HepG2 (cell line): ENCODE measurements at regions not wholly inside any gene's neighbourhood (a gene's known extent, or its start where the extent isn't known, plus 50 kb on each side); places are given as distances from the start of the nearest gene placed in this dataset.

Experiments used
- ATAC-seq: fragments of 200-7000 bp; cut with Tn5 transposase; 3 replicates; pipeline ENCODE4 v1.9.1; 2020; ENCODE audit warnings: mild to moderate bottlenecking, moderate library complexity
- BruUV-seq: library from RNA; stranded (reverse); fragments of 400-500 nt; replicated peaks from 2 replicates; lab custom pipeline; 2021; lab: Mats Ljungman, UMichigan
- CTCF ChIA-PET: fragments of 300-600 bp; formaldehyde crosslinking; extraction: SDS; loops from one replicate; lab custom pipeline; 2021; ENCODE audit warnings: low total read pairs, inconsistent platforms, low intra/inter-chr PET ratio; lab: Yijun Ruan, JAX
- POLR2A ChIA-PET: fragments of 350-600 bp; sonication (Branson Sonifier 250); formaldehyde crosslinking; loops from one replicate; lab custom pipeline; 2020; ENCODE audit warnings: antibody characterized with exemption, inconsistent platforms; lab: Yijun Ruan, JAX
- DNase-seq: peaks from one replicate; pipeline ENCODE4 v3.0.0-alpha.2; 2015; ENCODE audit warnings: low spot score
- FAIRE-seq: peaks from 3 replicates; lab custom pipeline; 2011; peaks lifted over from hg19 to GRCh38; lab: Jason Lieb, UNC
- H2AFZ ChIP-seq: one replicate; pipeline ENCODE4 v1.6.1; 2011; ENCODE audit warnings: low read length, inconsistent platforms
- H3K27ac ChIP-seq: fragments of 300-600 bp; 3 replicates; pipeline ENCODE4 v1.8.0; 2011; ENCODE audit warnings: mixed run types, mild to moderate bottlenecking, mixed read lengths, low read length, inconsistent platforms; ENCODE audit not compliant: insufficient read depth; ENCODE audit errors: extremely low read length
- H3K27me3 ChIP-seq, 2 experiments: fragments of 200-600 bp in 1 of 2; 2 replicates in 1 of 2; 3 replicates in 1 of 2; pipeline versions ENCODE4 v1.6.0 to v1.8.0; 2011; ENCODE audit warnings: low read length in 2 of 2, mild to moderate bottlenecking in 2 of 2, moderate library complexity in 2 of 2, inconsistent platforms in 1 of 2; ENCODE audit not compliant: insufficient read depth in 2 of 2, control insufficient read depth in 1 of 2
- H3K36me3 ChIP-seq, 2 experiments: fragments of 200-600 bp in 1 of 2; replicated peaks in 1 of 2; 2 replicates in 1 of 2; 3 replicates in 1 of 2; pipeline versions ENCODE4 v1.5.1 to v1.8.0; 2011; ENCODE audit warnings: low read length in 2 of 2, inconsistent platforms in 1 of 2; ENCODE audit not compliant: insufficient read depth in 2 of 2, control insufficient read depth in 1 of 2
- H3K4me1 ChIP-seq: 2 replicates; pipeline ENCODE4 v1.5.1; 2012; ENCODE audit warnings: low read length, inconsistent platforms; ENCODE audit not compliant: insufficient read depth
- H3K4me2 ChIP-seq: 2 replicates; pipeline ENCODE4 v1.6.0; 2011; ENCODE audit warnings: low read depth, low read length, inconsistent platforms
- H3K4me3 ChIP-seq, 3 experiments: fragments of 200-600 bp in 1 of 3; sonication (generic), shearing (Covaris generic) in 1 of 3; replicated peaks in 1 of 3; 2 replicates each; pipeline ENCODE4 v1.5.1; 2011 to 2016; ENCODE audit warnings: low read length in 3 of 3, inconsistent platforms in 2 of 3, low read depth in 2 of 3, mild to moderate bottlenecking in 2 of 3, control low read depth in 1 of 3, mixed read lengths in 1 of 3; ENCODE audit not compliant: insufficient read depth in 1 of 3
- H3K79me2 ChIP-seq: one replicate; pipeline ENCODE4 v1.6.1; 2011; ENCODE audit warnings: low read length, inconsistent platforms; ENCODE audit not compliant: insufficient read depth
- H3K9ac ChIP-seq: 2 replicates; pipeline ENCODE4 v1.6.0; 2011; ENCODE audit warnings: mild to moderate bottlenecking, low read depth, low read length, inconsistent platforms; ENCODE audit not compliant: insufficient read depth
- H3K9me3 ChIP-seq: 2 replicates; pipeline ENCODE4 v1.5.1; 2012; ENCODE audit warnings: mild to moderate bottlenecking, low read length
- H4K20me1 ChIP-seq: 2 replicates; pipeline ENCODE4 v1.6.0; 2011; ENCODE audit warnings: inconsistent platforms, mild to moderate bottlenecking, low read length, moderate library complexity; ENCODE audit not compliant: insufficient read depth
- CREB1 ChIP-seq, 2 experiments: fragments of 450-650 bp in 1 of 2; IDR thresholded peaks; 2 replicates each; pipeline ENCODE4 v1.6.1; 2016 to 2017; ENCODE audit warnings: control low read depth in 1 of 2, mild to moderate bottlenecking in 1 of 2, missing compliant biosample characterization in 1 of 2, missing genetic modification characterization in 1 of 2
- ELF3 ChIP-seq: IDR thresholded peaks from 2 replicates; pipeline ENCODE4 v1.6.1; 2016; ENCODE audit warnings: missing genetic modification reagents, missing compliant biosample characterization
- GFI1 ChIP-seq: sonication (generic); formaldehyde crosslinking; IDR thresholded peaks from 2 replicates; pipeline ENCODE4 v1.5.0; 2020; ENCODE audit warnings: missing genetic modification reagents, mild to moderate bottlenecking, borderline replicate concordance
- GPN1 ChIP-seq: sonication (generic); formaldehyde crosslinking; IDR thresholded peaks from 2 replicates; pipeline ENCODE4 v1.5.1; 2020; ENCODE audit warnings: missing genetic modification reagents, borderline replicate concordance
- HES4 ChIP-seq: sonication (generic); formaldehyde crosslinking; IDR thresholded peaks from 2 replicates; pipeline ENCODE4 v1.9.0; 2021; ENCODE audit warnings: mild to moderate bottlenecking, missing genetic modification reagents, borderline replicate concordance
- KLF13 ChIP-seq: sonication (generic); formaldehyde crosslinking; IDR thresholded peaks from 2 replicates; pipeline ENCODE4 v1.4.0; 2020; ENCODE audit warnings: mild to moderate bottlenecking, missing genetic modification reagents
- LCORL ChIP-seq, 2 experiments: fragments of 450-650 bp in 1 of 2; sonication (generic) in 1 of 2; formaldehyde crosslinking in 1 of 2; IDR thresholded peaks; 2 replicates each; pipeline versions ENCODE4 v1.5.0 to v1.6.1; 2017 to 2020; ENCODE audit warnings: antibody characterized with exemption in 1 of 2, missing genetic modification reagents in 1 of 2
- RERE ChIP-seq: IDR thresholded peaks from 2 replicates; pipeline ENCODE4 v1.6.1; 2016; ENCODE audit warnings: low read depth, missing genetic modification reagents, missing compliant biosample characterization
- SNAPC4 ChIP-seq: sonication (generic); formaldehyde crosslinking; IDR thresholded peaks from 2 replicates; pipeline ENCODE4 v1.4.0; 2020; ENCODE audit warnings: mild to moderate bottlenecking, missing genetic modification reagents
- SRF ChIP-seq: IDR thresholded peaks from 2 replicates; pipeline ENCODE4 v1.6.1; 2011; ENCODE audit warnings: mild to moderate bottlenecking, low read depth, low read length, moderate library complexity
- ZBTB43 ChIP-seq: sonication (generic); formaldehyde crosslinking; conservative IDR thresholded peaks from 2 replicates; pipeline ENCODE4 v1.4.0; 2020; ENCODE audit warnings: missing genetic modification reagents
- ZNF282 ChIP-seq: fragments of 450-650 bp; IDR thresholded peaks from 2 replicates; pipeline ENCODE4 v1.6.1; 2018; ENCODE audit not compliant: partially characterized antibody
- ZNF891 ChIP-seq: sonication (generic); formaldehyde crosslinking; IDR thresholded peaks from 2 replicates; pipeline ENCODE4 v1.5.0; 2020; ENCODE audit warnings: mild to moderate bottlenecking, missing genetic modification reagents
- ZSCAN25 ChIP-seq: sonication (generic); formaldehyde crosslinking; IDR thresholded peaks from 2 replicates; pipeline ENCODE4 v1.8.0; 2022; ENCODE audit warnings: mild to moderate bottlenecking, missing genetic modification reagents
- WGBS: methylation state at CpG from one replicate; pipeline ENCODE4 v1.1.6; 2017; ENCODE audit warnings: low lambda C conversion rate; 5-methylcytosine and 5-hydroxymethylcytosine counted together
- in situ Hi-C: cut with HindIII; loops from 2 replicates; pipeline ENCODE4 v1.10.0; 2017; ENCODE audit warnings: low pct_unique_long_range_greater_than_20kb; ENCODE audit not compliant: extremely low pct_ligation_motif_present
- intact Hi-C: fragments of 100-400 bp; cut with micrococcal nuclease; formaldehyde crosslinking; loops from one replicate; pipeline ENCODE4 v1.10.0; 2022; ENCODE audit not compliant: unreplicated experiment

- WGBS, result 0% methylated on average over 1 of the region's 1 CpG
- no peak for ATAC-seq
- H4K20me1 ChIP-seq, result no peaks in the 10 kb centered on the region
- intact Hi-C loops, result no loop called here
- TF ChIP-seq SRF, result no peak
- no peak for TF ChIP-seq GPN1 (CRISPR knock-in tag)
- no peak for TF ChIP-seq RERE (CRISPR knock-in tag)
- no peak for TF ChIP-seq SNAPC4 (CRISPR knock-in tag)
- TF ChIP-seq ZSCAN25 (CRISPR knock-in tag), result no peak
- no peak for TF ChIP-seq ZNF891 (CRISPR knock-in tag)
- no peak for TF ChIP-seq CREB1 (IDR thresholded peaks at IDR 0.05)
- TF ChIP-seq CREB1 (CRISPR knock-in tag; IDR thresholded peaks at IDR 0.05), result no peak
- TF ChIP-seq LCORL (IDR thresholded peaks at IDR 0.05), result no peak
- TF ChIP-seq LCORL (CRISPR knock-in tag; IDR thresholded peaks at IDR 0.05), result no peak
- no peak for TF ChIP-seq GFI1 (CRISPR knock-in tag)
- TF ChIP-seq HES4 (CRISPR knock-in tag), result no peak
- no peak for TF ChIP-seq KLF13 (CRISPR knock-in tag)
- TF ChIP-seq ZNF282, result no peak
- no peak for TF ChIP-seq ELF3
- no peak for TF ChIP-seq ZBTB43
- in situ Hi-C loops, result no loop called here
- H3K4me3 ChIP-seq, result no peak overlapping the region
- H2AFZ ChIP-seq, result no peak overlapping the region
- no peaks in the 10 kb centered on the region for H3K4me1 ChIP-seq
- H3K79me2 ChIP-seq, result no peaks in the 10 kb centered on the region
- BruUV-seq, result no TSS peak
- no peak overlapping the region for H3K4me2 ChIP-seq
- no peaks in the 10 kb centered on the region for H3K36me3 ChIP-seq
- peaks cover 2 to 7% of the 10 kb centered on the region in 2 experiments; a peak in 3 of 5 replicates for H3K27me3 ChIP-seq
- no peak for FAIRE-seq
- H3K9me3 ChIP-seq, result no peaks in the 10 kb centered on the region
- H3K9ac ChIP-seq, result no peak overlapping the region
- H3K27ac ChIP-seq, result no peak overlapping the region
- CTCF ChIA-PET, result no interaction called here
- POLR2A ChIA-PET, result no interaction called here
- DNase-seq, result no peak
These were observed 103.8 kb downstream of the NR1D2 start for GRCh38 chr3:24048843-24049242.
